Neutrophil (primary cell): ENCODE measurements at regions not wholly inside any gene's neighbourhood (a gene's known extent, or its start where the extent isn't known, plus 50 kb on each side); places are given as distances from the start of the nearest gene placed in this dataset.

Source experiments
- H3K27ac ChIP-seq: fragments of 200-600 bp; sonication (generic); 2 replicates; pipeline ENCODE4 v1.5.1; 2016; ENCODE audit warnings: mild to moderate bottlenecking, moderate library complexity
- H3K27me3 ChIP-seq: fragments of 200-600 bp; sonication (generic); 2 replicates; pipeline ENCODE4 v1.6.0; 2016; ENCODE audit warnings: mild to moderate bottlenecking
- H3K36me3 ChIP-seq: fragments of 200-600 bp; sonication (generic); 2 replicates; pipeline ENCODE4 v1.5.1; 2017
- H3K4me1 ChIP-seq, 2 experiments: fragments of 200-600 bp in 1 of 2; sonication (generic) in 1 of 2; 1 replicate in 1 of 2; 2 replicates in 1 of 2; pipeline versions ENCODE4 v1.5.1 to v1.6.1; 2013 to 2016; ENCODE audit warnings: low read depth in 1 of 2, low read length in 1 of 2, mild to moderate bottlenecking in 1 of 2, moderate library complexity in 1 of 2; ENCODE audit not compliant: control insufficient read depth in 1 of 2, insufficient read depth in 1 of 2
- H3K4me3 ChIP-seq, 2 experiments: fragments of 200-600 bp in 1 of 2; sonication (generic) in 1 of 2; 1 replicate in 1 of 2; 2 replicates in 1 of 2; pipeline ENCODE4 v1.5.1; 2013 to 2016; ENCODE audit warnings: low read depth in 1 of 2, low read length in 1 of 2, mild to moderate bottlenecking in 1 of 2, moderate library complexity in 1 of 2
- H3K9me3 ChIP-seq: fragments of 200-600 bp; sonication (generic); 2 replicates; pipeline ENCODE4 v1.5.1; 2016
- TF ChIP-seq, protein P1 (sequence below): fragments of 200-600 bp; sonication (generic); IDR thresholded peaks from 2 replicates; pipeline ENCODE4 v1.5.1; 2016; ENCODE audit warnings: antibody characterized with exemption

DNA sequence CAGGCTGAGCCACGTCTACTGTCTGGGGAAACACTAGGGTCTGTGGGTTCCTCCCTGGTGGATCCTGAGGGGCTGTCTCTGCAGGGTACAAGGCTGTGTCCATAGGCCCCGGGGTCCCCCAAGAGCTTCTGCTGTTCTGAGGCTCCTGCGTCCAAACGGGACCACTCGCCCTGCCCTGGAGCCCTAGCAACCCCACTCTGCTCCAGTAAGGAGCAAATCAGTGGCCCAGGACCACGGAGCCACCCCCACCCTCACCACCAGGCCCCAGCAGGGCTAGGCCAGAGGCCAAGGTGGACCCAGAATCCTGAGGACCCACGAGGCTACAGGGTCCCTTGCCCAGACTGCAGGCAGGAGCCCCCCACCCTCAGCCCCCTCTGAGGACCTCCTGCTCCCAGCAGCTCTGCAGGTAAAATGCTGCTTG is 75.1 kb upstream of the GALNT9 start:
- Histone ChIP-seq H3K27ac (no peak overlapping the region), H3K4me1 (no peaks in the 10 kb centered on the region), H3K9me3 (no peaks in the 10 kb centered on the region), H3K4me3 (no peak overlapping the region), H3K27me3 (peaks cover 32% of the 10 kb centered on the region), H3K36me3 (no peaks in the 10 kb centered on the region)
- TF ChIP-seq, protein P1, sequence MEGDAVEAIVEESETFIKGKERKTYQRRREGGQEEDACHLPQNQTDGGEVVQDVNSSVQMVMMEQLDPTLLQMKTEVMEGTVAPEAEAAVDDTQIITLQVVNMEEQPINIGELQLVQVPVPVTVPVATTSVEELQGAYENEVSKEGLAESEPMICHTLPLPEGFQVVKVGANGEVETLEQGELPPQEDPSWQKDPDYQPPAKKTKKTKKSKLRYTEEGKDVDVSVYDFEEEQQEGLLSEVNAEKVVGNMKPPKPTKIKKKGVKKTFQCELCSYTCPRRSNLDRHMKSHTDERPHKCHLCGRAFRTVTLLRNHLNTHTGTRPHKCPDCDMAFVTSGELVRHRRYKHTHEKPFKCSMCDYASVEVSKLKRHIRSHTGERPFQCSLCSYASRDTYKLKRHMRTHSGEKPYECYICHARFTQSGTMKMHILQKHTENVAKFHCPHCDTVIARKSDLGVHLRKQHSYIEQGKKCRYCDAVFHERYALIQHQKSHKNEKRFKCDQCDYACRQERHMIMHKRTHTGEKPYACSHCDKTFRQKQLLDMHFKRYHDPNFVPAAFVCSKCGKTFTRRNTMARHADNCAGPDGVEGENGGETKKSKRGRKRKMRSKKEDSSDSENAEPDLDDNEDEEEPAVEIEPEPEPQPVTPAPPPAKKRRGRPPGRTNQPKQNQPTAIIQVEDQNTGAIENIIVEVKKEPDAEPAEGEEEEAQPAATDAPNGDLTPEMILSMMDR: no peak

DNA sequence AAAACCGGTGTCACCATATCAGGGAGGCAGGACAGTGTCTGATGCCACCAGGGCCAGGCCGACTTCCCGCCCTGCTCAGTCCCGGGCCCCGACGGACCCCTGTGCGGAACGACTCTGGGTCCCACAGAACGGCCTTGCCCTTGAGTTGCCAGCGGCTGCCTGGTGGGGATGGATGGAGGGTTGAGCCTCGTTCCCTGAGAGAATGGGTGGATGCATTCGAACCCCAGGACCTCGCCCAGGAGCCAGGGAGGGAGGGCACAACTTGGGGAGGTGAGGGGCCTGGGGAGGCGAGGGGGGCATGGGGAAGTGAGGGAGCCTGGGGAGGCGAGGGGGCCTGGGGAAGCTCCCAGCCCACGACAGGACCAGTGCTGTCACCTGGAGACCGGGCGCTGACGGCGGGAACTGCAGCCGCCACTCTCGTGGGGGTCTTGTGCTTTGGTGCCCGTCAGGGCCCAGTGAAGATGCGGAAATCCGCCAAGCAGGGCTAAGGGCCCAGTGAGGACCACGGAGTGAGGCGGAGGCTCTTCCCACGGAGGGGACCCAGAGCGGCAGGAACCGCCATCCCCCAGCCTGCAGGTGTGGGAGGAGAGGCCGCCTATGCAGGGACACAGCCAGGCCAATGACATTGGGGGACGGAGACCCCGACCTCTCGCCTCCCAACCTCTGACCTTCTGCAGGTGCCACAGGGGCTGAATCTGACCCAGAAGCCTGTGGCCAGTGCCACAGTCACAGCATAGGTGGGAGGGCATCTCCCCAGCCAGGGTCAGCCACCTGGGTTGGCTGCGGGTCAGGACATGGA is 74.4 kb upstream of the GALNT9 start:
- H3K27me3 ChIP-seq: peaks cover 38% of the 10 kb centered on the region
- no peaks in the 10 kb centered on the region for H3K4me1 ChIP-seq
- H3K4me3 ChIP-seq: no peak overlapping the region
- no peaks in the 10 kb centered on the region for H3K36me3 ChIP-seq
- H3K9me3 ChIP-seq: no peaks in the 10 kb centered on the region
- H3K27ac ChIP-seq: no peak overlapping the region
- TF ChIP-seq, protein P1: no peak

DNA sequence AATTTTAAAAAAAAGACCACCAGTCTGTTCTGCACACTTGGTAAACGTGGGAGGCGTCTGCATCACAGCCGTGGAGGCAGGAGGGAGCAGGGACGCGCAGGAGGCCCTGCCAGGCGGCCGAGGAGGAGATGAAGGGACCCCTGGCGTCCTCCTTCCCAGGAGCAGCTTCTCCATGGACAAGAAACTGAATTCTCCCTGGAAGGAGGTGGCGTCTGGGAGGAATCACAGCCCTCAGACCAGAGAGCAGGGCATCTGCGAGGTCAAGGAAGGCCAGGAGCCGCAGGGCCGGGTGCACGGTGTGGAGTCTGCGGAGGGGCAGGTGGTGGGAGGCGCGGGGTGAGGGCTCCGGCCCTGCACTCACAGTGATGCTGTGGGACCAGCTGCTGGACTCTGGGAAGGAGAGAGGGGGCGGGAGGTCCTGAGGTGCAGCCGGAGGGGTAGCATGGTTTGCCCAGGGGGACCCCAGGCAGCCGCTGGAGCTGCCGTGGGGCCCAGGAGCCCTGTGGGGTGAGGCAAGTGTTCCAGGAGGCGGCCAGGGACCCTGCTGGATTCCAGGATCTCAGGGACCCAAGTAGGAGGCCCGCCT is 73.5 kb upstream of the GALNT9 start:
- H3K4me3 ChIP-seq: no peak overlapping the region
- no peaks in the 10 kb centered on the region for H3K9me3 ChIP-seq
- no peaks in the 10 kb centered on the region for H3K36me3 ChIP-seq
- TF ChIP-seq, protein P1: no peak
- H3K27me3 ChIP-seq: peaks cover 47% of the 10 kb centered on the region
- H3K4me1 ChIP-seq: no peaks in the 10 kb centered on the region
- H3K27ac ChIP-seq: no peak overlapping the region

DNA sequence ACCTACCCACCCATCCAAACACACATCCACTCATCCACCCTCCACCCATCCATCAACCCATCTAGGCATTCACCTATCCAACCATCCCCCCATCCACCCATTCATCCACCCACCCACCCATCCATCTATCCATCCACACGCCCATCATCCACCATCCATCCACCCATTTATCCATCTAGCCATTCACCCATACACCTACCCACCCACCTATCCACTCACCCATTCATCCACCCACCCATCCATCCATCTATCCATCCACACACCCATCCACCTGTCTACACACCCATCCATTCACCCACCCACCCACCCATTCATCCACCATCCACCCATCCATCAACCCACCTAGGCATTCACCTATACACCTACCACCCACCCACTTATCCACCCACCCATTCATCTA is 72.6 kb upstream of the GALNT9 start:
- TF ChIP-seq, protein P1: no peak
- H3K4me3 ChIP-seq: no peak overlapping the region
- H3K27me3 ChIP-seq: peaks cover 57% of the 10 kb centered on the region

GRCh38 chr12:132400011-132400641 is 70.7 kb upstream of the GALNT9 start:
- Histone ChIP-seq H3K36me3 (no peaks in the 10 kb centered on the region), H3K27ac (no peak overlapping the region), H3K4me1 (no peaks in the 10 kb centered on the region), H3K27me3 (peaks cover 70% of the 10 kb centered on the region), H3K4me3 (no peak overlapping the region), H3K9me3 (no peaks in the 10 kb centered on the region)
- TF ChIP-seq, protein P1: no peak

More for the DNA sequence above, 72.6 kb upstream of the GALNT9 start:
- H3K27ac ChIP-seq: no peak overlapping the region
- H3K4me1 ChIP-seq: no peaks in the 10 kb centered on the region
- H3K9me3 ChIP-seq: no peaks in the 10 kb centered on the region
- H3K36me3 ChIP-seq: no peaks in the 10 kb centered on the region
